ENCODE measurements at regions not wholly inside any gene's neighbourhood (a gene's known extent, or its start where the extent isn't known, plus 50 kb on each side); places are given as distances from the start of the nearest gene placed in this dataset.

- TF ChIP-seq CTCF (IDR thresholded peaks at IDR 0.05) (no peak), POLR2A (IDR thresholded peaks at IDR 0.05) (no peak)
These were observed 78.1 kb upstream of the KLF3 start for GRCh38 chr4:38585871-38586270.
